ENCODE measurements at regions not wholly inside any gene's neighbourhood (a gene's known extent, or its start where the extent isn't known, plus 50 kb on each side); places are given as distances from the start of the nearest gene placed in this dataset.
A peak's percentile ranks its signal among the peaks of the same experiment; 100 is the strongest.

DNA sequence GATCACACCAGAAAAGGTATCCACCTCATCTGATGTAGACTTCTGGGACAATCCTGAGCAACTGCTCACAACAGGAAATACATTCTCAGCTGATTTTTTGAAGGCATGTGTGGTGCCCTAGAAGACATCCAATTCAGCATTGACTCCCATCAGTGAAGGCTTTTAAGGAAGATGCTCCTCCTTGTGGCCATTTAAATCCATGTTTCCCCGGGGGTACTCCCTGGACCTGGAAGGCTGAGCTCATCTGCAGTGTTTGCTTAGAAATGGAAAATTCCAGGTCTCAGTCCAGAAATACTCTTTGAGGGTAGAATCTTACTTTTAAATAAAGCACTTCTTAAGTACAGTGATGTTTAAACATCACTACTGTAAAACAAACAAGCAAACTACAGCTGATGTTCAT lies 195.5 kb upstream of the PDE10A start:
- Mint-ChIP-seq H3K9me3 (no peaks in the 10 kb centered on the region), H3K36me3 (no peaks in the 10 kb centered on the region), H3K27ac (no peak overlapping the region), H3K4me3 (no peak overlapping the region), H3K4me1 (no peaks in the 10 kb centered on the region)
- ATAC-seq (no peak), DNase-seq (ENCODE audit: low spot score in 2 of 2) (no peak)

DNA sequence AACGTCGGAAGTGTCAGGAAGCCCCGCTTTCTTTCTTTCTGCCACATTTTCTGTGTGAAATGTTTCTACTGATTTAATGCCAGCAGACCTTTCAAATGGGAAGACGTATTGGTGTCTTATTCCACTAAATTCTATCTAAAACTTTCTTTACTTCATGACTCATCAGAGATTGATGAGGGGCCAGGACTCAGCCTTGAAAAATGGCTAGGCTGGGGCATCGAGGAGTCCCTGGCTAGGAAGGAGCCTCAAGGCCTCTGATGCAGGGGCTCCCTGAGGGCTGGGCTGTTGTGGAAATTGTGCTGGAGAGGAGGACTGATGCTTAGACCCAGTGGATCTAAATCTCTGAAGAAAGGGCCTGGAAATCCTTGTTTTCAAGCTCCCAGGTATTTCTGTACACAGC lies 192.8 kb upstream of the PDE10A start:
- no peak for ATAC-seq
- no peaks in the 10 kb centered on the region for H3K9me3 Mint-ChIP-seq
- no peak overlapping the region for H3K4me3 Mint-ChIP-seq
- no peak overlapping the region for H3K27ac Mint-ChIP-seq
- no peak for DNase-seq (ENCODE audit: low spot score in 2 of 2)
- no peaks in the 10 kb centered on the region for H3K36me3 Mint-ChIP-seq
- no peaks in the 10 kb centered on the region for H3K4me1 Mint-ChIP-seq

DNA sequence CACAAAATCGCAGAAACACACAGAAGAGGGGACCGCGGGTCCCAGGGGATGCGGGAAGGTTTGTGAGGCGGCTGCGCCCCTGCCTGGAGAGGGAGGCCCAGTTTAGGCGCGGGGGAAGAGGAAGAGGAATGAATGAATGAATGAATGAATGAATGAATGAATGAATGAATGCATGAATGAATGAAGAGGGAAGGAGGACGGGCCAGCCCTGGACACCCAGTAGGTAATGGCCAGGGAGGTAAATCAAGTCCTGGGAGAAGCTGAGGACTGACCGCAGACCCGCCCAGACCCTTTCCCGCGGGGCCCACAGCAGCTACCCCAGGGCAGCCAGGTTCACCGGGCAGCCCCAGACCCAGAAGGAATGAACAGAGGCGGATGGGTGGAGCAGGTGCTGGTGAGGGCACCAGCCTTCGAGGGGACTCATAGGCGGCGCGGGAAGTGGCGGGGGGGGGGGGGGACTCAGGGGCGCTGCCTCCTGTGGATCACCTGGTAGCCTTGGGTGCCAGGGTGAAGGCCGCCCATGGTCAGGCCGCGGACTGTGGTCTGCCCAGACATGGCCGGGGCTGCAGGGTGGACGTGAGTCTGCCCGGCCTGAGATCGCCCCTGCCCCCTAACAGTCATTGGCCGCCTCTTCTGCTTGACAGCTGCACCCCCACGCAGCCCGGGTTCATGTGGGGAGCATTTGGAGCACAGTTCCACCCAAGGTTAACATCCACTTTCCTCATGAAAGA lies 192.0 kb upstream of the PDE10A start:
- ATAC-seq = no peak
- no peak overlapping the region for H3K27ac Mint-ChIP-seq
- no peaks in the 10 kb centered on the region for H3K9me3 Mint-ChIP-seq
- no peak overlapping the region for H3K4me3 Mint-ChIP-seq
- H3K36me3 Mint-ChIP-seq = no peaks in the 10 kb centered on the region
- H3K4me1 Mint-ChIP-seq = peaks cover 5% of the 10 kb centered on the region
- no peak for DNase-seq (ENCODE audit: low spot score in 2 of 2)

DNA sequence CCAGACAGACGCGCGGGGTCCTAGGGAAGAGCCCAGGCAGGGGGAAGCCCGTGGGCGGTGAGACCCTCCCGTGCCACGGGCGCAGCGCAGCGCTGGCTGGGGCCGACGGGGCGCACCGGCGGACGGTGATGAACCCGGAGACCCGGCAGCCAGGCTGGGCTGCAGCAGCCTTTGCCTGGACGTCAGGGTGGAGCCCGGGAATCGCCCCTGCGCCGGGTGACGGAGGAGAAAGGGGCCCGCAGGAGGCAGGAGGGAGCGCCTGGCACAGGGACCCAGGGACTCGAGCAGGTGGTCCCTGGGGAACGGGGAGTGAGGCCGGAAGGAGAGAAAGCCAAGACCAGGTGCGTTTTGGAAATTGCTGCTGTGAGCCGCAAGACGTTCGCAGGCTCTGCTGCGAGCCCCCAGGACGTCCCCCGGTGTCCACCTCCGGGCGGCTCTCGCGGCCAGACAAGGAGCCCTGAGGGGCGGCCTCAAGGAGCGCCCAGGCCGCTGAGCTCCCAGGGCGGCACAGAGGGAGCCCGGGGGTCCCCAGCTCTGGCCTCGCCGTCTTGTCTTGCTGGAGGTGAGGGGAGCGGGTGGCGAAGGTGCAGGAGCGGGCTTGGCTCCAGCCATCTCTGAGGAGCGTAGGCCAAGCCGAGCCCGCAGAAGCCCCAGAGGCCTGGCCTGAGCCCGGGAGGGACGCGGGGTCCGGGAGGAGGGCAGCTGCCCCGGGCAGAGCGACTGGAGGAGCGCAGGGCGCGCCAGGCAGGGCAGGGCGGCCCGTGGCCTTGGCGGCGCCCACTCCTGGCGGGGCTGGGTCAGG lies 191.2 kb upstream of the PDE10A start:
- ATAC-seq (no peak), DNase-seq (ENCODE audit: low spot score in 2 of 2) (no peak)
- no peak overlapping the region for H3K27ac Mint-ChIP-seq
- no peak overlapping the region for H3K4me3 Mint-ChIP-seq
- peaks cover 12% of the 10 kb centered on the region for H3K4me1 Mint-ChIP-seq
- H3K36me3 Mint-ChIP-seq = no peaks in the 10 kb centered on the region
- H3K9me3 Mint-ChIP-seq = no peaks in the 10 kb centered on the region

DNA sequence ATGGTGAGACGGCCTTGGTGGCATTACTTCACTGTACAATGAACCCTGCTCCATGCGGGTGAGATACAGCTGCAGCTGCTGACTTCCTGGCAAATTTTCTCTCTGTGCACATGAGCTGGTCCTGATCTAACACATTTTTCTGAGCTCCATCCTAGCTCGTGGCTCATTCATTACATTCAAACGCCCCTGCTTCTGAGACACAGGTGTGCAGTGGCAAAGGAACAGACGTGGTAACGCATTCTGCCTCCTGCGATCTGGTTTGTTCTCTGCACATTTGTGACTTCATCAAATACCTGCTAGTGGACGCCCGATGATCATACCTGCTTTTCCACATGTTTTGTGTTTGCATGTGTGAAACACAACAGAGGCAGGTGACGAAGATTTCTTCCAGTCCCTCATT lies 189.6 kb upstream of the PDE10A start:
- Mint-ChIP-seq H3K4me1 (peaks cover 13% of the 10 kb centered on the region), H3K36me3 (no peaks in the 10 kb centered on the region), H3K9me3 (no peaks in the 10 kb centered on the region), H3K4me3 (no peak overlapping the region), H3K27ac (no peak overlapping the region)
- DNase-seq (ENCODE audit: low spot score in 2 of 2) = no peak
- ATAC-seq = no peak

DNA sequence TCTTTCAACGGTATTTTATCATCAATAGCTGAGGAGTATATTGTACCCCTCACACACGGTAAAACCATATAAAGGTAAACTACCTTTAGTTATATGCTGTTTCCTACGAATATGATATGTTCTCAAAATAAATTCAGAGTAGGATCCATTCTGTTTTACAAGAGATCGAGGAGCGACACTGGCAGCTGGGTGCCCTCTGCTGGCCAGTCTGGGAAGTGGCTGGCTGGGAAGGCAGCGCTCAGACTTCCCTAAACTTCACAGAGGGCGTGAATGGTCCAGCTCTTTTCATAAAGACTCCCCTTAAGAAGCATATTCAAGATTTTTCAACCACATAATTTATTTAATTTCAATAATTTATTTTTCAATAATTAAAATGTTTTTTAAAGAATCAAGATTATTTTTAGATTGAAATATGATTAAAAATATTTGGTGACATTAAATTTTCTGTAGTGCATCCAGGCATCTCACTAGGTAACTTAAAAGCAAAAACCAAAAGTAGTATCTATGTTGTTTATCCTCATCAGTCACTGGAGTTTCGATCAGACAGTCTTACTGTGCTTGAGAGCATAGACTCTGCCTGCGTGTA lies 187.5 kb upstream of the PDE10A start:
- ATAC-seq = no peak
- H3K4me3 Mint-ChIP-seq = no peak overlapping the region
- H3K36me3 Mint-ChIP-seq = no peaks in the 10 kb centered on the region
- no peaks in the 10 kb centered on the region for H3K9me3 Mint-ChIP-seq
- H3K27ac Mint-ChIP-seq = no peak overlapping the region
- DNase-seq (ENCODE audit: low spot score in 2 of 2) = peak; percentile 40 to 68
- H3K4me1 Mint-ChIP-seq = peaks cover 13% of the 10 kb centered on the region

DNA sequence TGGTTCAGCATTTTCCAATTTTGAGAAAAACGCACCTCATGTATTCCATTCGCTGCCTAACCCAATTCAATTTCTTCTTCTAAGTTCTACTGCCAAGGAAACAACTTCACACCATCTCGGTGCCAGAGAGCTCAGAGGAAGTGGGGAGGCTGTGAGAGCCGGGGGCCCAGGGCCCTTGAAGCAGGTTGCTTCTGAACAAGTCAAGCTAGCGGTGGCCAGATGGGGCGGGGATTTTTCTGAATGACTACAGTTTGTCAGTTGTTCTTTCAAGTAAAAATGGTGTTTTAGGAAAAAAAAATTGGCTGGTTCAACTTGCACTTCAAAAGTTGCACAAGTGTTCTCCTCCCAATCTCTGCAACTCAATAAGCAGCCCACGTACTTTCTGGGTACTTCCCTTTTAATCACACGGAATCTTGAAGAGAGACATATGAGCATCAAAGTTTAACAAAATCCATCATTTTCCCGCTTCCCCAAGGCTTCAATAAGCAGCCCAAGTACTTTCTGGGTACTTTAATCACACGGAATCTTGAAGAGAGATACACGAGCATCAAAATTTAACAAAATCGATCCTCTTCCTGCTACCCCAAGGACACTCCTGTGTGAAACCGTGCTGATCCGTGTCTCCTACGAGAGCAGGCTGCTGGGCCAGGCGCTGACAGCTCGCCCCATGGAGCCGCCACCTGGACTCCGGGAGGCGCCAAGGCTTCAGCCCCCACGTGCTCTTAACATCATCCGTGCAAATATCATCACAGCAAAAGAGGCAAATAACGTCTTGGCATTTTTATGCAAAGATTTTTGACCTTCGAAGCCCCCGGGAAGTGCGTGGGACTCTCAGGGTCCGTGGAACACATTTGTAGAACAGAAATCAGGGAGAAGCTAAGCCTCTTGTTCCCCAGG lies 186.7 kb upstream of the PDE10A start:
- Mint-ChIP-seq H3K4me1 (peaks cover 13% of the 10 kb centered on the region), H3K36me3 (no peaks in the 10 kb centered on the region), H3K9me3 (no peaks in the 10 kb centered on the region), H3K4me3 (no peak overlapping the region), H3K27ac (no peak overlapping the region)
- ATAC-seq (no peak), DNase-seq (ENCODE audit: low spot score in 2 of 2) (no peak)

DNA sequence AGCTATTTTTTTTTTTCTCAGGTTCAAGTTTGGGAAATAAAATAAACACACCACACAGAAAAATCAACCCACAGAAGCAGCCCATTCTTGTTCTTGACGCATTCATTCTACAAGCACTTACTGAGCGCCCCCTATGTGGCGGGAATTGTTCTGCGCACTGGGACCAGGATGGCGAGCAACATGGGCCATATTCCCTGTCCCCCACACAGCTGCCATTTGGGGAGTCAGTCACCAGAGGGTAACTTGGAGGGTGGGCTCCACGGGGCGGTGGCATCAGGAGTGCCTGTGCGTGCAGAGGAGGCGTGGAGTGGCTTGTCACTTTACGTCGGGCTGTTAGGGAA lies 185.0 kb upstream of the PDE10A start:
- no peak for ATAC-seq
- Mint-ChIP-seq H3K9me3 (no peaks in the 10 kb centered on the region), H3K4me3 (no peak overlapping the region), H3K36me3 (no peaks in the 10 kb centered on the region), H3K27ac (no peak overlapping the region), H3K4me1 (peaks cover 13% of the 10 kb centered on the region)
- no peak for DNase-seq (ENCODE audit: low spot score in 2 of 2)

DNA sequence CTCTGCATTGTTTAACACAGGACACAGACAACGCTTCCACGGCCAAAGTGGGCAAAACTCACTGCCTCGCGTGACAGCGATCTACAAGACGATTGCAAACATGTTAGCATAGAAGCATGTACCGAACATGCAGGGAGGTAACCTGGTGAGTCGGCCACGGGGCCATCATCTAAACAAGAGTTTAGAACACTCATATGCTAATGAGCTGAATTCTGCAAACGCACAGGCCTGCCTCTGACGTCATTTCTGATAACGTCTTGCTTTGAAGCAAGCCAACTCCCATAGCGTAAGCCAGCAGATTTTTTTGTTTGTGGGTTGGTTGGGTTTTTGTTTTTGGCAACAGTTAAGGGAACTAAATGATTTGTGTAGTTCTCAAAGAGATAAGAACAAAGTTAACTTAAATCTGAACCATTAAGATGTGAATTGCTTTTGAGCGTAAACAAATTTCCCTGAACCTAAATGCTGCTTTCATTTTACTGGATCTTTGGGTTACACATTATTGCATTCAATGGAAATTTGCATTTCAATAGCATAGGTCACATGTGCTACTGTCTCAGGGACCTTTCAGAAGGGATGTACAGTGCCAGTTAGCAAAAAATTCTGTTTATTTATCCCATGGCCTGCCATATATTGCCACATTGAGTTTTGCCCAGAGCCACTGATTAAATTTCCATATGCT lies 184.5 kb upstream of the PDE10A start:
- ATAC-seq (no peak), DNase-seq (ENCODE audit: low spot score in 2 of 2) (no peak)
- Mint-ChIP-seq H3K9me3 (no peaks in the 10 kb centered on the region), H3K27ac (no peak overlapping the region), H3K4me3 (no peak overlapping the region), H3K4me1 (peaks cover 13% of the 10 kb centered on the region), H3K36me3 (no peaks in the 10 kb centered on the region)

DNA sequence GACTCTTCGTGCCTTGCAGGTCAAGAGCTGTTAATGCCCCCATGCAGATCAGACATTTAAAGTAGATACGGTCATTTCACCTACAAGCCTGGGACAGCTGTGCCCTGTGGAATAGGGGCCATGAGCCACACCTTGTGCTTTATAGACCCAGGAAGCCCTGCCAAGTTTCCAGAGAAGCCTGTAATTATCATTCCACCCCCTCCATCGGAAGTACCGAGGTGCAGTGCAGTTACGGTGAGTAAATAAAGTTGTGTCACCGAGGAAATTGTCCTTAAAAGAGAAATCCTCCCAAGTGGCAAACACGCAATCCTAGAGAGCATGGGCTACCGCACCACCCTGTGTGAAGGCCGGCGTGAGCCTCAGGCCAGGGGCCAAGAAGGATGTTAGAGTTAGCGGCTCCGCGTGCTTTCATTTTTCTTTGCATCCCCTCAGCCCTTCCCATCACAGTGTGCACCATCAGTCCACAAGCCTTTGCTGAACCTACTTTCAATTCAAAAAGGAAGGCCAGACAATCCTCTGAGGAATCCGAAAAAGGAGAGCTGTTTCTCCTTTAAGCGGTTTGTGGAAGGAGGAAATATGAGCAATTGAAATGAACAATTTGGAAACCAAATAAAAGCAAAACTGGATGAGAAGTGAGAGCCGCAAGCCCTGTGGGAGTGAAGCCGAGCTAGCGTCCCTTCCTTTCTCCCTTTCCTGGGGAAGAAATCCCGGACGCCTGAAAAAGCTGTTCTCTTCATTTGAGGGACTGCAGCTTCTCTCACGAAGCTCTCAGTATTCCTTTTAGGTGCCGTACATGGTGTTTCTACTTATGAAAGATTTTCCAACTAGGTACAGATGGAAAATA lies 183.3 kb upstream of the PDE10A start:
- no peak for DNase-seq (ENCODE audit: low spot score in 2 of 2)
- no peak overlapping the region for H3K27ac Mint-ChIP-seq
- H3K4me3 Mint-ChIP-seq = no peak overlapping the region
- H3K4me1 Mint-ChIP-seq = peaks cover 13% of the 10 kb centered on the region
- no peaks in the 10 kb centered on the region for H3K9me3 Mint-ChIP-seq
- no peak for ATAC-seq
- no peaks in the 10 kb centered on the region for H3K36me3 Mint-ChIP-seq

DNA sequence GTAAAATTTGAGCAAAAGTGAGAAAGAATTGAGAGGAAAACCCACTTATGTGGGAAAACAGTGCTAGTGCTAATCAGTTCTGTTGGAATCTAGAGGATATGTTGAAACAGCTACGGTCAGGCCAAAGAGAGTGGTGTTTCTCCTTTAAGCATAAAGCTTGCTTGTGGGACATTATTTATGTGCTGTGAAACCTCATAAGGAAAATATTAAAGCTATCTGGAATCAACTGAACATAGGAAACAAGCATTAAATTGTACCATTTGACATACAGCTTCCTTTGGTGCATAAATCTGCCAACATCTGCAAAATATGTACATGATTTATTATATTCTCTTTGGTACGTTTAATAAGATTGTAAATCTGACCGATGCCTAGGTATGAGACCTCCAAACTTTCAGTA lies 182.5 kb upstream of the PDE10A start:
- no peaks in the 10 kb centered on the region for H3K36me3 Mint-ChIP-seq
- H3K9me3 Mint-ChIP-seq = no peaks in the 10 kb centered on the region
- peaks cover 13% of the 10 kb centered on the region for H3K4me1 Mint-ChIP-seq
- H3K4me3 Mint-ChIP-seq = no peak overlapping the region
- no peak overlapping the region for H3K27ac Mint-ChIP-seq
- no peak for ATAC-seq
- no peak for DNase-seq (ENCODE audit: low spot score in 2 of 2)

DNA sequence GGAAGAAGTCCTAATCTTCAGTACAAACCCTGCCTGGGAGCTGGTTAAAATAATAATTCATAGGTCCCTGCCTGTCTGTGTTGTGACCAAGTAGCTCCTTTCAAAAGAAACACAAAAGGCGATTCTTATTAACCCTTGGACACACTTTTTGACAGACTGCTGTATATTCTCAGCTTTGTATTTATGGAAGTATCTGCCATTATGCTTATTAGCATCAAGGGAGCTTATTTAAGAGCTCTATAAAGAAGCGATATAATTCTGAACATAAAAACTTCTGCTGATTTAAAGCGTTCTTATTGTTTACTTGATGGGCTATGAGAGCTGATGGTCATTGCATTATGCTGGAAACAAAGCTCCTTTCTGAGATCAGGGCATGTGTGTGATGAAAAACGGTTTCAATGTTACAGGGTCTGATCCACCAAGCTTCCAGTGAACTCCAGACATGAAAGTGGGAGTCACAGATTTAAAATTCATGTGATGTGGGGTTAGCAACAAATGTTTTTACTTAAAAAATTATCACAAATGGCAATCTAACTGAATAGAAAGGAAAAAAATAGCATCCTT lies 181.8 kb upstream of the PDE10A start:
- Mint-ChIP-seq H3K27ac (no peak overlapping the region), H3K36me3 (no peaks in the 10 kb centered on the region), H3K4me3 (no peak overlapping the region), H3K9me3 (no peaks in the 10 kb centered on the region), H3K4me1 (peaks cover 7% of the 10 kb centered on the region)
- ATAC-seq (no peak), DNase-seq (ENCODE audit: low spot score in 2 of 2) (no peak)

DNA sequence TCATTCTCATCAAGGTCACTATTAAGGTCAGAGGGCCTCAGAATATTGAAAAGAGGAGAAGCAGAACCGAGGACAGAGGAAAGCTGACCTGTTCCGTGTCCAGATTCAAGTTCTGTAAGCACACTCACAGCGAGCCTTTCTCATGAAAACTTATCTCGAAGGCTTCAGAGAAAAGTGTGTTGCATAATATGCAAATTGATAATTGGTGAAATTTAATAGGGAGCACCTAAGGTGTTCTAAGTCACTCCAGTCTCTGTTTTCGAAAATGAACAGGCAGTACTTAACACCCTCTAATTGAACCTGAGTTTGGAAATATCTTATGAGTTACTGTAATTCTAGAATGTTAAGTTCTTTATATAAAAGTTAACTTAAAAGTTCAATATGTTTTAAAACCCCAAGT lies 181.2 kb upstream of the PDE10A start:
- Mint-ChIP-seq H3K9me3 (no peaks in the 10 kb centered on the region), H3K4me1 (peaks cover under 1% of the 10 kb centered on the region), H3K4me3 (no peak overlapping the region), H3K36me3 (no peaks in the 10 kb centered on the region), H3K27ac (no peak overlapping the region)
- ATAC-seq (no peak), DNase-seq (ENCODE audit: low spot score in 2 of 2) (no peak)

DNA sequence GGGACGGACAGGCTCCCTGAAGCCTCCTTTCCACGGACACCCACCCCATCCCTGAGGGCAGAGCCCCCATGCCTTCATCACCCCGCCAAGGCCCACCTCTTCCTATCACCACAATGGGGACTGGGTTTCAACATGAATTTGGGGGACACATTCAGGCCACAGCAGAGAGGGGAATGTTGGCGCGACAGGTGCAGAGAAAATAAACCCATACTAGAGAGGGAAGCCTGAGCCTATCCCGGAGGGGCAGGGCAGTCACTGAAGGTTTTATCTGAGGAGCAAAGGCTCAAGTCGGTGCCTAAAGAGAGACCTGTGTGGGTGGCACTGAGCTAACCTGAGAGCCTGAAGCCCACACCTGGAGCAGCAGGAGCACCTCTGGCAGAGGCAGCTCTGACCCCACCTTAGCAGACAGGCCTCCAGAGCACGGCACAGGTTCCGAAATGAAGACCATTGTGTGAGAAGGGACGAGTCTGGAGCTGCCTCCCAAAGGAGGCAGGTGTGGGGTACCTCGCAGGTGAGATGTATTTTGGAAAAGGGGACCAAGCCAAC lies 180.6 kb upstream of the PDE10A start:
- Mint-ChIP-seq H3K9me3 (no peaks in the 10 kb centered on the region), H3K4me1 (no peaks in the 10 kb centered on the region), H3K36me3 (no peaks in the 10 kb centered on the region), H3K27ac (no peak overlapping the region), H3K4me3 (no peak overlapping the region)
- ATAC-seq = no peak
- DNase-seq (ENCODE audit: low spot score in 2 of 2) = no peak

Data from stimulated activated effector memory CD8-positive, alpha-beta T cell treated with anti-CD3 and anti-CD28 coated beads, Interleukin-12 subunit alpha, Interleukin-12 subunit beta, amount 100 ng/mL, for 72 hours (primary cell).